SK-N-SH (cell line): ENCODE measurements at regions not wholly inside any gene's neighbourhood (a gene's known extent, or its start where the extent isn't known, plus 50 kb on each side); places are given as distances from the start of the nearest gene placed in this dataset.

Experiments used
- CTCF ChIA-PET: fragments of 300-600, 350-600 bp; formaldehyde crosslinking; extraction: SDS; loops from one replicate; lab custom pipeline; 2021; lab: Yijun Ruan, JAX
- POLR2A ChIA-PET: fragments of 350-600 bp; sonication (Branson Sonifier 250); formaldehyde crosslinking; extraction: SDS; loops from one replicate; lab custom pipeline; 2020; ENCODE audit warnings: antibody characterized with exemption, inconsistent platforms; lab: Yijun Ruan, JAX
- DNase-seq: peaks from one replicate; pipeline ENCODE4 v3.0.0; 2012
- H2AFZ ChIP-seq: fragments of 200-600 bp; sonication (generic); 2 replicates; pipeline ENCODE4 v1.8.1; 2016; ENCODE audit warnings: antibody characterized with exemption, mild to moderate bottlenecking, low read depth
- H3F3A ChIP-seq: fragments of 200-600 bp; sonication (generic); replicated peaks from 2 replicates; pipeline ENCODE3; 2016; ENCODE audit warnings: antibody characterized with exemption, mild to moderate bottlenecking; ENCODE audit not compliant: insufficient read depth
- H3K27ac ChIP-seq, 2 experiments: fragments of 200-500 bp in 1 of 2; fragments of 200-600 bp in 1 of 2; sonication (Bioruptor generic) in 1 of 2; sonication (generic), shearing (Covaris generic) in 1 of 2; 2 replicates each; pipeline versions ENCODE4 v1.5.1 to v1.6.1; 2014 to 2016; ENCODE audit warnings: low read depth in 2 of 2, inconsistent platforms in 1 of 2, low read length in 1 of 2, mild to moderate bottlenecking in 1 of 2, mixed read lengths in 1 of 2
- H3K27me3 ChIP-seq: fragments of 200-600 bp; sonication (generic), shearing (Covaris generic); 2 replicates; pipeline ENCODE4 v1.6.1; 2016; ENCODE audit warnings: mixed run types; ENCODE audit not compliant: insufficient read depth
- H3K36me3 ChIP-seq, 2 experiments: fragments of 200-500 bp in 1 of 2; fragments of 200-600 bp in 1 of 2; sonication (Bioruptor generic) in 1 of 2; sonication (generic) in 1 of 2; replicated peaks in 1 of 2; 2 replicates each; pipeline versions ENCODE3 to v1.5.1; 2014 to 2016; ENCODE audit warnings: low read length in 1 of 2, mild to moderate bottlenecking in 1 of 2; ENCODE audit not compliant: insufficient read depth in 2 of 2, control insufficient read depth in 1 of 2
- H3K4me1 ChIP-seq, 2 experiments: fragments of 200-500 bp in 1 of 2; fragments of 200-600 bp in 1 of 2; sonication (Bioruptor generic) in 1 of 2; sonication (generic), shearing (Covaris generic) in 1 of 2; 2 replicates each; pipeline versions ENCODE4 v1.5.1 to v1.6.1; 2014 to 2016; ENCODE audit warnings: low read depth in 1 of 2, low read length in 1 of 2, mixed run types in 1 of 2; ENCODE audit not compliant: insufficient read depth in 2 of 2, control insufficient read depth in 1 of 2
- H3K4me2 ChIP-seq: fragments of 200-600 bp; sonication (generic), shearing (Covaris generic); 2 replicates; pipeline ENCODE4 v1.6.1; 2017; ENCODE audit warnings: mixed run types
- H3K4me3 ChIP-seq, 2 experiments: fragments of 200-500 bp in 1 of 2; fragments of 200-600 bp in 1 of 2; sonication (Bioruptor generic) in 1 of 2; sonication (generic), shearing (Covaris generic) in 1 of 2; 2 replicates each; pipeline versions ENCODE4 v1.5.1 to v1.8.1; 2014 to 2016; ENCODE audit warnings: low read depth in 2 of 2, inconsistent platforms in 1 of 2, low read length in 1 of 2, mild to moderate bottlenecking in 1 of 2, mixed read lengths in 1 of 2, moderate library complexity in 1 of 2
- H3K79me2 ChIP-seq: fragments of 200-600 bp; sonication (generic); 2 replicates; pipeline ENCODE4 v1.8.1; 2017; ENCODE audit warnings: mild to moderate bottlenecking; ENCODE audit not compliant: insufficient read depth
- H3K9ac ChIP-seq: fragments of 200-600 bp; sonication (generic); 2 replicates; pipeline ENCODE4 v1.6.1; 2017; ENCODE audit warnings: mixed run types
- H3K9me2 ChIP-seq: fragments of 200-600 bp; sonication (generic); 2 replicates; pipeline ENCODE4 v1.6.1; 2017; ENCODE audit warnings: mixed run types
- H3K9me3 ChIP-seq: fragments of 200-600 bp; sonication (generic); 2 replicates; pipeline ENCODE4 v1.6.1; 2017; ENCODE audit warnings: mixed run types, mild to moderate bottlenecking, moderate library complexity
- H4K20me1 ChIP-seq: fragments of 200-600 bp; sonication (generic); 2 replicates; pipeline ENCODE4 v1.6.1; 2017; ENCODE audit warnings: mild to moderate bottlenecking, mixed run types; ENCODE audit not compliant: insufficient read depth
- ELF1 ChIP-seq: IDR thresholded peaks from 2 replicates; pipeline ENCODE4 v1.4.0; 2012
- EZH2phosphoT487 ChIP-seq: fragments of 200-600 bp; sonication (generic); IDR thresholded peaks from 2 replicates; pipeline ENCODE4 v1.6.1; 2017; ENCODE audit warnings: low read depth, mixed run types, mild to moderate bottlenecking, antibody characterized with exemption, moderate library complexity, borderline replicate concordance
- FOXJ3 ChIP-seq: sonication (generic); formaldehyde crosslinking; IDR thresholded peaks from 2 replicates; pipeline ENCODE4 v1.5.1; 2020; ENCODE audit warnings: mild to moderate bottlenecking, missing genetic modification reagents
- GATA2 ChIP-seq: sonication (generic); formaldehyde crosslinking; IDR thresholded peaks from 2 replicates; pipeline ENCODE4 v1.5.0; 2020; ENCODE audit warnings: mild to moderate bottlenecking, missing genetic modification reagents
- MEF2A ChIP-seq: IDR thresholded peaks from 2 replicates; pipeline ENCODE4 v1.4.0; 2012; ENCODE audit warnings: low read depth, borderline replicate concordance
- MXI1 ChIP-seq: IDR thresholded peaks from 2 replicates; pipeline ENCODE4 v1.6.1; 2012; ENCODE audit warnings: mild to moderate bottlenecking, low read depth, low read length, improper control_type of control experiment
- NFIC ChIP-seq: IDR thresholded peaks from 2 replicates; pipeline ENCODE4 v1.4.0; 2012; ENCODE audit warnings: borderline replicate concordance
- RAD21 ChIP-seq: IDR thresholded peaks from 2 replicates; pipeline ENCODE4 v1.6.1; 2012; ENCODE audit warnings: mild to moderate bottlenecking, low read length
- RCOR1 ChIP-seq: fragments of 150-350 bp; IDR thresholded peaks from 2 replicates; pipeline ENCODE4 v1.6.1; 2017; ENCODE audit warnings: antibody characterized with exemption, low read length
- RXRA ChIP-seq: IDR thresholded peaks from 2 replicates; pipeline ENCODE4 v1.4.0; 2012; ENCODE audit warnings: low read depth, mild to moderate bottlenecking, borderline replicate concordance
- SMC3 ChIP-seq: IDR thresholded peaks from 2 replicates; pipeline ENCODE4 v1.6.1; 2012; ENCODE audit warnings: low read depth, low read length, improper control_type of control experiment
- TAF1 ChIP-seq: IDR thresholded peaks from 2 replicates; pipeline ENCODE4 v1.6.1; 2012; ENCODE audit warnings: low read depth, mild to moderate bottlenecking, low read length, moderate library complexity, borderline replicate concordance
- WGBS: methylation state at CpG from one replicate; pipeline ENCODE4 v1.1.6; 2017; ENCODE audit warnings: low lambda C conversion rate; 5-methylcytosine and 5-hydroxymethylcytosine counted together

DNA sequence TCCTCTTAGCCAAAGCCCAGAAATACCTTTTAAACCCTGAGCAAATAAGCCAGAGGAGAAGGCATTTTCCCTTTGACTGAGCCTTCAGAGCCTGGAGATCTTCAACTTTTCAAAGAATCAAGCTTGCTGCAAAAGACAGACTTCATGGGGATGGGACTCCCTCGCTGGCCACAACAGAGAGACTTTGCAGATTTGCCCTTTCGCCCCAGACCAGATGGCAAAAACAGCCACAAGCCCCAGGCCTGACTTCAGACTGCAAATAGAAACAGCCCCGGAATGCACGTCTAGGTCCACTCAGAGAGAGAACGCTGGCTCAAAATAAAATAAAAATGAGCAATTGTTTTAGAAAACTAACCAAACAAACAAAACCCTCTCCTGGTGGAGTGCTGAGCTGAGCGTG is 114.6 kb upstream of the MED13L start:
- TF ChIP-seq RCOR1 = no peak
- TF ChIP-seq MEF2A = no peak
- TF ChIP-seq ELF1 = no peak
- TF ChIP-seq FOXJ3 (CRISPR knock-in tag) = no peak
- TF ChIP-seq EZH2phosphoT487 = no peak
- Histone ChIP-seq H3K9me3 (no peaks in the 10 kb centered on the region), H3K4me3 (no peak overlapping the region), H3K27ac (no peak overlapping the region), H3F3A (peaks cover 35% of the 10 kb centered on the region), H3K79me2 (peaks cover 14% of the 10 kb centered on the region), H4K20me1 (no peaks in the 10 kb centered on the region), H3K4me1 (peaks cover 0 to 11% of the 10 kb centered on the region in 2 experiments; a peak in 2 of 4 replicates), H3K9ac (no peak overlapping the region), H2AFZ (no peak overlapping the region), H3K9me2 (no peaks in the 10 kb centered on the region), H3K36me3 (peaks cover 0 to 28% of the 10 kb centered on the region in 2 experiments), H3K4me2 (no peak overlapping the region), H3K27me3 (no peaks in the 10 kb centered on the region)
- no peak for DNase-seq
- ChIA-PET POLR2A (no interaction called here), CTCF (interaction anchor here (1.2 kb wide), 1 partner anchor 317 kb away, joined by 4 read pairs; no protein-coding TSS in a partner anchor)
- 94% methylated on average over 6 of the region's 6 CpGs for WGBS

GRCh38 chr12:116393255-116393654 is 115.8 kb upstream of the MED13L start:
- Histone ChIP-seq H3K9me3 (no peaks in the 10 kb centered on the region), H2AFZ (no peak overlapping the region), H3K79me2 (peaks cover 11% of the 10 kb centered on the region; the same call in 1 of the 2 replicates), H3K27me3 (no peaks in the 10 kb centered on the region), H3K27ac (no peak overlapping the region), H3K4me1 (peaks cover 0 to 11% of the 10 kb centered on the region in 2 experiments; a peak in 2 of 4 replicates), H3F3A (peaks cover 31% of the 10 kb centered on the region)
- no peak for DNase-seq
- CTCF ChIA-PET = interaction anchor here (1.2 kb wide), 1 partner anchor 316 kb away, joined by 4 read pairs; no protein-coding TSS in a partner anchor
- TF ChIP-seq NFIC = no peak
- TF ChIP-seq, all 33 proteins: peak for 0
- Histone ChIP-seq H3K36me3 (peaks cover 0 to 30% of the 10 kb centered on the region in 2 experiments), H3K4me3 (no peak overlapping the region), H3K4me2 (no peak overlapping the region), H4K20me1 (no peaks in the 10 kb centered on the region), H3K9me2 (no peaks in the 10 kb centered on the region), H3K9ac (no peak overlapping the region)
- 85% methylated on average over 10 of the region's 10 CpGs for WGBS
- POLR2A ChIA-PET = no interaction called here

DNA sequence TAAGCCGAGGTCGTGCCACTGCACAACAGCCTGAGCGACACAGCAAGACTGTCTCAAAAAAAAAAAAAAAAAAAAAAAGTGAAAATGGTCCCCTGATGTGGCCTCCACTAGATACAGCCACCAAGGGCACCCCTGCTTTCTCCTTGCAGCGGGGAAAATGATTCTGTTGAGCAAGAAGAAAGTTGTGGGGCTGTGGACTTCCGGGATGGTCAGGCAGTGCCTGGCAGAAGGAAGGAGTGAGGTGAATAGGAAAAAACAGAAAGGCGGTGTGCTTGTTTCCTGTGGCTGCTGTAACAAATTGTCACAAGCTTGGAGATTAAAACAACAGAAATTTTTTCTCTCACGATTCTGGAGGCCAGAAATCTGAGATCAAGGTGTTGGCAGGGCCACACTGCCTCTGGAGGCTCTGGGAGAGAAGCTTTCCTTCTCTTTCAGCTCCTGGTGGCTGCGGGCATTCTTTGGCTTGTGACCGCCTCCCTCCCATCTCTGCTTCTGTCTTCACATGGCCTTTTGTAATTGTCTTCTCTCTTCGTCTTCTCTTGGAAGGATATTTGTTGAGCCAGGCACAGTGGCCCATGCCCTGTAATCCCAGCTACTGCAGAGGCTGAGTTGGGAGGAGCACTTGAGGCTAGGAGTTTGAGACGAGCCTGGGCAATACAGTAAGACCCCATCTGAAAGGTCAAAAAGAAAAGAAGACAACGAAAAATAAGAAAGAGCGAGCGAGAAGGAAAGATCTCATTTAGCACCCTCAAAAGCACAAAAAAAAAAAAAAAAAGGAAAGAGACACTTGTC is 116.6 kb upstream of the MED13L start:
- H3K27me3 ChIP-seq = no peaks in the 10 kb centered on the region
- peaks cover 0 to 37% of the 10 kb centered on the region in 2 experiments for H3K36me3 ChIP-seq
- no peak overlapping the region for H3K4me2 ChIP-seq
- ChIA-PET POLR2A (no interaction called here), CTCF (interaction anchor here (1.1 kb wide), 2 partner anchors 38 to 315 kb away, joined by 3 to 4 read pairs; no protein-coding TSS in a partner anchor)
- TF ChIP-seq SMC3 (no peak), RAD21 (no peak), RXRA (no peak), MXI1 (no peak), FOXJ3 (CRISPR knock-in tag) (no peak), RCOR1 (no peak), TAF1 (no peak), GATA2 (CRISPR knock-in tag) (no peak)
- no peak overlapping the region for H3K27ac ChIP-seq
- H3K9me3 ChIP-seq = peaks cover 5% of the 10 kb centered on the region
- no peak overlapping the region for H3K9ac ChIP-seq
- no peak for DNase-seq
- peaks cover 23% of the 10 kb centered on the region for H3F3A ChIP-seq
- 92% methylated on average over 14 of the region's 14 CpGs for WGBS
- no peaks in the 10 kb centered on the region for H3K9me2 ChIP-seq
- H2AFZ ChIP-seq = no peak overlapping the region
- H4K20me1 ChIP-seq = no peaks in the 10 kb centered on the region
- peaks cover 7% of the 10 kb centered on the region; the same call in 1 of the 2 replicates for H3K79me2 ChIP-seq
- H3K4me3 ChIP-seq = no peak overlapping the region
- H3K4me1 ChIP-seq = peaks cover 0 to 8% of the 10 kb centered on the region in 2 experiments; a peak in 2 of 4 replicates
